HFFc6 (cell line): ENCODE measurements at regions not wholly inside any gene's neighbourhood (a gene's known extent, or its start where the extent isn't known, plus 50 kb on each side); places are given as distances from the start of the nearest gene placed in this dataset.

Experiments
- DNase-seq: peaks from one replicate; pipeline ENCODE4 v3.0.0-alpha.2; 2018
- H3K27ac Mint-ChIP-seq: 2 replicates; pipeline ENCODE4 v1.8.0; 2020; ENCODE audit warnings: mild to moderate bottlenecking, mixed read lengths
- H3K27me3 Mint-ChIP-seq: 2 replicates; pipeline ENCODE4 v1.8.0; 2021; ENCODE audit warnings: mild to moderate bottlenecking, moderate library complexity, mixed read lengths; ENCODE audit not compliant: insufficient read depth
- H3K36me3 Mint-ChIP-seq: 2 replicates; pipeline ENCODE4 v1.8.0; 2021; ENCODE audit warnings: low read depth, mixed read lengths
- H3K4me1 Mint-ChIP-seq: 2 replicates; pipeline ENCODE4 v1.8.0; 2020; ENCODE audit warnings: low read depth, mixed read lengths
- H3K4me3 Mint-ChIP-seq: 2 replicates; pipeline ENCODE4 v1.8.0; 2020; ENCODE audit warnings: mild to moderate bottlenecking, moderate library complexity, mixed read lengths
- H3K9me3 Mint-ChIP-seq: 2 replicates; pipeline ENCODE4 v1.8.0; 2020; ENCODE audit warnings: mild to moderate bottlenecking, mixed read lengths
- TF ChIP-seq, protein P1 (sequence below): fragments of 200-600 bp; sonication (generic); IDR thresholded peaks from 2 replicates; pipeline ENCODE4 v1.5.0; 2021; ENCODE audit warnings: antibody characterized with exemption, mild to moderate bottlenecking

DNA sequence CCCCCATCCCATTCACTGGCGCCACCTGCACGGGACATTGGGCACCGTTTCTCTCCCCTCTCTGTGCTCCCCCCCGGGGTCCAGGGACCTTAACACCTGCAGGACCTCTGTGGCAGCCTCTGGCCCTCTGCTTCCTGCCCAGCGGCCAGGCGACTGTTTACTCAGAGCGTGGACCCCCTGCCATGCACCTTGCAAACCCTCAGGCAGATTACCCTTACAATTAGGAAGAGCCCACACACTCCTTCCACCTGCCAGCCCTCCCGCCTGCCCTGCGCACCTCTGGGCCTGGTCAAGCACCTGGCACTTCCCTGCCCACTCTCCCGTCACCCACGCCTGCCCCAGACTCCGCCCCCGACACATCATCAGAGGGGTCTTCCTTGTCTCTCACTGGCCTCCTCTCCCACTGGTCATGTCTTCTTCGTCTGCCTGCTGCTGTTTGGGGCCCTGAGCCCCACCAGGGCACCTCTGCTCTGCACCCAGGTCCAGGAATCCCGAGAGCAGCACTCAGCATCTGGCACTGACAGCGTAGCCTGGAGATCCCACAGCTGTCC lies 281.3 kb upstream of the IRX4 start:
- no peak for DNase-seq
- H3K36me3 Mint-ChIP-seq: peaks cover 6% of the 10 kb centered on the region
- H3K27ac Mint-ChIP-seq: no peak overlapping the region
- H3K4me3 Mint-ChIP-seq: no peak overlapping the region
- TF ChIP-seq, protein P1, sequence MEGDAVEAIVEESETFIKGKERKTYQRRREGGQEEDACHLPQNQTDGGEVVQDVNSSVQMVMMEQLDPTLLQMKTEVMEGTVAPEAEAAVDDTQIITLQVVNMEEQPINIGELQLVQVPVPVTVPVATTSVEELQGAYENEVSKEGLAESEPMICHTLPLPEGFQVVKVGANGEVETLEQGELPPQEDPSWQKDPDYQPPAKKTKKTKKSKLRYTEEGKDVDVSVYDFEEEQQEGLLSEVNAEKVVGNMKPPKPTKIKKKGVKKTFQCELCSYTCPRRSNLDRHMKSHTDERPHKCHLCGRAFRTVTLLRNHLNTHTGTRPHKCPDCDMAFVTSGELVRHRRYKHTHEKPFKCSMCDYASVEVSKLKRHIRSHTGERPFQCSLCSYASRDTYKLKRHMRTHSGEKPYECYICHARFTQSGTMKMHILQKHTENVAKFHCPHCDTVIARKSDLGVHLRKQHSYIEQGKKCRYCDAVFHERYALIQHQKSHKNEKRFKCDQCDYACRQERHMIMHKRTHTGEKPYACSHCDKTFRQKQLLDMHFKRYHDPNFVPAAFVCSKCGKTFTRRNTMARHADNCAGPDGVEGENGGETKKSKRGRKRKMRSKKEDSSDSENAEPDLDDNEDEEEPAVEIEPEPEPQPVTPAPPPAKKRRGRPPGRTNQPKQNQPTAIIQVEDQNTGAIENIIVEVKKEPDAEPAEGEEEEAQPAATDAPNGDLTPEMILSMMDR: no peak
- peaks cover 4% of the 10 kb centered on the region; the same call in 1 of the 2 replicates for H3K27me3 Mint-ChIP-seq
- peaks cover 41% of the 10 kb centered on the region for H3K9me3 Mint-ChIP-seq
- no peaks in the 10 kb centered on the region for H3K4me1 Mint-ChIP-seq

DNA sequence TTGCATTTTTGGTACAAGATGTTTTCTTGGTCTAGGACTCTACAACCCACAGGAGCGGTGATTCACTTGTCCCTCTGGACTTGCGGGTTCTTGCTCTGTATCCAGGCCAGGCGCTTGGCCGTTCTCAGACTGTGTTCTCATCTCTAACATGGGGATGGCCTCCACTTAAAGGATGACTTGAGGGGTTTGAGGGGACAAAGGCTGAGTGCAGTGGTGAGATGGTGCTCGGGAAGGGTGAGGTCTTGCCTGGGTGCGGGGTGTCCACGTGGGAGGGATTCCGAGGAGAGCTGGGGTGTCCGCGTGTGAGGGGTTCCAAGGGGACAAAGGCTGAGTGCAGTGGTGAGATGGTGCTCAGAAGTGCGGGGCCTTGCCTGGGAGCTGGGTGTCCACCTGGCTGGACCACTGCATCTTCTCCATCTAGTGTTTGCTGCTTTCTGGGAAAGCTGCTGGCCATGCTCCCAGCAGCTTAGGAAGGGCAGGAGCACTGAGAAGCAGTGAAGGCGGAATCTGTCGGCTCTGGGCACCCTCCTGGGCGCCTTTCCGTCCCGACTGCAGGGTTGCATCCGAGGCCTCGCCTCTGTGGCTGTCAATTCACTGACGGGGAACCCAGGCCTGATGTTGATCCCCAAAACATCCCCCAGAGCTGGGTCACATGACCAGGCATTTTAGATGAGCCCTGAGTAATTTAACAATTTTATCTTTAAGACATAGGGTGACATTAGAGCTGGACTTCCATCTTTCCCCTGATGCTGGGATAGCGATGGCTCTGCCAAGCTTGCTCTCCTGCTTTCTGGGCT lies 280.5 kb upstream of the IRX4 start:
- no peak for DNase-seq
- H3K9me3 Mint-ChIP-seq: peaks cover 34% of the 10 kb centered on the region
- H3K27ac Mint-ChIP-seq: no peak overlapping the region
- no peak overlapping the region for H3K4me3 Mint-ChIP-seq
- H3K36me3 Mint-ChIP-seq: peaks cover 6% of the 10 kb centered on the region
- H3K27me3 Mint-ChIP-seq: peaks cover 3% of the 10 kb centered on the region; the same call in 1 of the 2 replicates
- H3K4me1 Mint-ChIP-seq: no peaks in the 10 kb centered on the region
- TF ChIP-seq, protein P1: no peak

DNA sequence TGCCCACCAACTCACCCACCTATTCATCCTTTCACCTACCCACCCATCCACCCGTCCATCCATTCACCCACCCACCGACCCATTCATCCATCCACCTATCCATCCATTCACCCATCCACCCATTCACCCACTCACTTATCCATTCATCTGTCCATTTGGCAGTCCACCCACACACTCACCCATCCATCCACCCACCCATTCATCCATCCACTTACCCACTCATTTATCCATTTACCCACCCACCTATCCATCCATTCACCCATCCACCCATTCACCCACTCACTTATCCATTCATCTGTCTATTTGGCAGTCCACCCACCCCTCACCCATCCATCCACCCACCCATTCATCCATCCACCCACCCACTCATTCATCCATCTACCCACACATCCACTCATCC lies 278.1 kb upstream of the IRX4 start:
- Mint-ChIP-seq H3K4me3 (no peak overlapping the region), H3K4me1 (no peaks in the 10 kb centered on the region), H3K36me3 (peaks cover 6% of the 10 kb centered on the region), H3K27me3 (peaks cover 3% of the 10 kb centered on the region; the same call in 1 of the 2 replicates), H3K27ac (no peak overlapping the region), H3K9me3 (peaks cover 23% of the 10 kb centered on the region)
- TF ChIP-seq, protein P1: no peak
- DNase-seq: no peak

DNA sequence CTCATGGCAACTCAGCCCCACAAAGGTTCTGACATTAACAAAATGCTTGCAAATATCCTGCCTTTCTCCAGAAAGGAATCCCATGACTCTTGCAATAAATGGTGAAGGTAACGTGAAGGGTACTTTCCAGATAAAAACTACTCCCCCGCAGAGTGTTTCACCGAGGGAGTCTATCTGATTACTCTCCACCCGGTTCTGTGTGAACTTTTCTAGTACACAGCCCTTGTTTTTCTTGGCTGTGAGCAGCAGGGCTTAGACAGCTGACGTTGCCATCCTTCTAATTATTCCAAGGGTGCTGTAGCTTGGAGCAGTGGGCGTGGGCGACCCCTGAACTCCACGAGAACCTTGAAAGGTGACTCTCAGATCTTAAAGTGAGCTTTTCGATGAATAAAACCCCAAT lies 276.0 kb upstream of the IRX4 start:
- no peaks in the 10 kb centered on the region for H3K4me1 Mint-ChIP-seq
- DNase-seq: no peak

DNA sequence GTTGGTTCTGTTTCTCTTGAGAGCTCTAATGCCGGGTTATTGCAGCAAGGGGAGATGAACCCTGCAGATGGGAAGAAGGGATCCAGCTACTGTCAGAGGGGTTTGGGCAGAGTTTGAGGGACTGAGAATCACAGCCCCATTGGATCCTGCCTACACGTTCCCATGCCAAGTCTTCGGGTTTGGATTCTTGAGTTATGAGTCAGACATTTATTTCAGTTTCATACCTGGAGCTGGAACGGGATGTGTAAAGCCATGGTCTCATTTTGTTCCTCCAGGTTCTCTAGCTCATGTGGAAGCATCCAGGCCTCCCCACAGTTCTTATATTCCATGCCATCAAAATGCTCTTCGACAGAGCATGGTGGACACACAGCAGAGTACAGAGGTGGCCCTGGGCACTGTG lies 275.4 kb upstream of the IRX4 start:
- Mint-ChIP-seq H3K27me3 (peaks cover 2% of the 10 kb centered on the region; the same call in 1 of the 2 replicates), H3K36me3 (no peaks in the 10 kb centered on the region), H3K27ac (no peak overlapping the region), H3K9me3 (peaks cover 11% of the 10 kb centered on the region), H3K4me1 (no peaks in the 10 kb centered on the region), H3K4me3 (no peak overlapping the region)
- no peak for DNase-seq
- TF ChIP-seq, protein P1: no peak

More for the DNA sequence above, 276.0 kb upstream of the IRX4 start:
- Mint-ChIP-seq H3K9me3 (peaks cover 12% of the 10 kb centered on the region), H3K27me3 (peaks cover 2% of the 10 kb centered on the region; the same call in 1 of the 2 replicates), H3K36me3 (no peaks in the 10 kb centered on the region), H3K27ac (no peak overlapping the region), H3K4me3 (no peak overlapping the region)
- TF ChIP-seq, protein P1: no peak
